ENCODE measurements at regions not wholly inside any gene's neighbourhood (a gene's known extent, or its start where the extent isn't known, plus 50 kb on each side); places are given as distances from the start of the nearest gene placed in this dataset.
A peak's percentile ranks its signal among the peaks of the same experiment; 100 is the strongest.

DNA sequence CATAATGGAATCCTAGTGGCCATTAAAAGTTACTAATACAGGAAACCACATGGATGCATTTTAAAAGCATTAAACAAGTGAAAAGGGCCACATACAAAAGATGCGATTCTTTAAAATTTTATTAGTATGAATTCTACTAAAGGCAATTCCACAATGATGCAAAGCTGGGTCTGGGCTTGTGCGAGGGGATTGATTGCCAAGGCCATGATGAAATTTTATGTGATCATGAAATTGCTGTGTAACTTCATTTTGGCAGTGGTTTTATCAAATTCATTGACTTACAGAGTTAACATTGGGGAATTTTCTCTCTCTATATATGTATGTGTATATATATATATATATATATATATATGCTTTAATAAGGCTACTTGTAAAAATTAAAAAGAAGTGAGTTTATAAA is 1142.5 kb upstream of the IGFBP7 start (continued):
- TF ChIP-seq LARP7 (IDR thresholded peaks at IDR 0.05), result no peak
- TF ChIP-seq MTA3 (IDR thresholded peaks at IDR 0.05; ENCODE audit: borderline replicate concordance, low read length), result no peak
- TF ChIP-seq ATF3 (IDR thresholded peaks at IDR 0.05; ENCODE audit: borderline replicate concordance, extremely low read depth, low read depth, low read length), result no peak
- no peak for TF ChIP-seq SREBF2 (IDR thresholded peaks at IDR 0.05; ENCODE audit: low read length)

DNA sequence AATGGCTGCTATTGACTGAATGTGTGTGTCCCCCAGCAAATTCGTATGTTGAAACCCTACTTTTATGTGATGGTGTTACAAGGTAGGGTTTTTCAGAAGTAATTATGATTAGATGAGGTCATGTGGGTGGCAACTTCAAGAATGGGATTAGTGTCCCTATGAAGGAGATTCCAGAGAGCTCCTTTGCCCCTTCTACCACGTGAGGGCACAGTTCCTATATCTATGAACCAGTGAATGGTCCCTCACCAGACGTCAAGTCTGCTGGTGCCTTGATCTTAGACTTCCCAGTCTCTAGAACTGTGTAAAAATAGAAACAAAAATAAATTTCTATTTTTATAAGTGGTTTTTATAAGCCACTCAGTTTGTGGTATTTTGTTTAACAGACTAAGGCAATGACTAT is 1137.6 kb upstream of the IGFBP7 start:
- intact Hi-C loops (cut with micrococcal nuclease; ENCODE audit: unreplicated experiment) (no loop called here), in situ Hi-C loops (cut with MboI) (no loop called here)
- 9% methylated on average over 3 of the region's 3 CpGs for WGBS (ENCODE audit: insufficient coverage, insufficient replicate concordance, low lambda C conversion rate, missing lambda C conversion rate)
- FAIRE-seq, result no peak
- no peak overlapping the region for H3K4me2 ChIP-seq (ENCODE audit: control insufficient read depth, insufficient read depth)
- no peaks in the 10 kb centered on the region for H4K20me1 ChIP-seq (ENCODE audit: control insufficient read depth, insufficient read depth)
- H3K4me1 ChIP-seq (ENCODE audit: control insufficient read depth, insufficient read depth, low read length), result no peaks in the 10 kb centered on the region
- BruUV-seq (replicated peaks), result no TSS peak
- ATAC-seq, result peak; percentile 31; the same call in 1 of the 3 replicates
- ChIA-PET RAD21 (ENCODE audit: unreplicated experiment) (no interaction called here), SMC1A (ENCODE audit: uncharacterized antibody, unreplicated experiment) (no interaction called here), CTCF (interaction anchor here (1.1 kb wide), 1 partner anchor 11 kb away, joined by 3 read pairs; no protein-coding TSS in a partner anchor), POLR2A (no interaction called here)
- no peaks in the 10 kb centered on the region for H3K36me3 ChIP-seq (ENCODE audit: control insufficient read depth in 2 of 2, insufficient read depth in 2 of 2, low read length in 1 of 2)
- H3K27ac ChIP-seq (ENCODE audit: control insufficient read depth, insufficient read depth), result no peak overlapping the region
- no peak for DNase-seq (ENCODE audit: low read depth, low spot score)
- no peaks in the 10 kb centered on the region for H3K79me2 ChIP-seq (ENCODE audit: control insufficient read depth, insufficient read depth, low read length)
- TF ChIP-seq SIX5 (IDR thresholded peaks at IDR 0.05; ENCODE audit: low read depth, low read length, severe bottlenecking), result no peak
- TF ChIP-seq, protein P1, sequence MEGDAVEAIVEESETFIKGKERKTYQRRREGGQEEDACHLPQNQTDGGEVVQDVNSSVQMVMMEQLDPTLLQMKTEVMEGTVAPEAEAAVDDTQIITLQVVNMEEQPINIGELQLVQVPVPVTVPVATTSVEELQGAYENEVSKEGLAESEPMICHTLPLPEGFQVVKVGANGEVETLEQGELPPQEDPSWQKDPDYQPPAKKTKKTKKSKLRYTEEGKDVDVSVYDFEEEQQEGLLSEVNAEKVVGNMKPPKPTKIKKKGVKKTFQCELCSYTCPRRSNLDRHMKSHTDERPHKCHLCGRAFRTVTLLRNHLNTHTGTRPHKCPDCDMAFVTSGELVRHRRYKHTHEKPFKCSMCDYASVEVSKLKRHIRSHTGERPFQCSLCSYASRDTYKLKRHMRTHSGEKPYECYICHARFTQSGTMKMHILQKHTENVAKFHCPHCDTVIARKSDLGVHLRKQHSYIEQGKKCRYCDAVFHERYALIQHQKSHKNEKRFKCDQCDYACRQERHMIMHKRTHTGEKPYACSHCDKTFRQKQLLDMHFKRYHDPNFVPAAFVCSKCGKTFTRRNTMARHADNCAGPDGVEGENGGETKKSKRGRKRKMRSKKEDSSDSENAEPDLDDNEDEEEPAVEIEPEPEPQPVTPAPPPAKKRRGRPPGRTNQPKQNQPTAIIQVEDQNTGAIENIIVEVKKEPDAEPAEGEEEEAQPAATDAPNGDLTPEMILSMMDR (IDR thresholded peaks at IDR 0.05 in 2 of 3, conservative IDR thresholded peaks at IDR 0.05 in 1 of 3; ENCODE audit: control insufficient read depth in 2 of 3, extremely low read depth in 1 of 3, insufficient read depth in 1 of 3, low read depth in 3 of 3, low read length in 3 of 3), result peak in 1 of 3 experiments; percentile 9; a peak in 2 of 6 replicates
- TF ChIP-seq, protein P2, sequence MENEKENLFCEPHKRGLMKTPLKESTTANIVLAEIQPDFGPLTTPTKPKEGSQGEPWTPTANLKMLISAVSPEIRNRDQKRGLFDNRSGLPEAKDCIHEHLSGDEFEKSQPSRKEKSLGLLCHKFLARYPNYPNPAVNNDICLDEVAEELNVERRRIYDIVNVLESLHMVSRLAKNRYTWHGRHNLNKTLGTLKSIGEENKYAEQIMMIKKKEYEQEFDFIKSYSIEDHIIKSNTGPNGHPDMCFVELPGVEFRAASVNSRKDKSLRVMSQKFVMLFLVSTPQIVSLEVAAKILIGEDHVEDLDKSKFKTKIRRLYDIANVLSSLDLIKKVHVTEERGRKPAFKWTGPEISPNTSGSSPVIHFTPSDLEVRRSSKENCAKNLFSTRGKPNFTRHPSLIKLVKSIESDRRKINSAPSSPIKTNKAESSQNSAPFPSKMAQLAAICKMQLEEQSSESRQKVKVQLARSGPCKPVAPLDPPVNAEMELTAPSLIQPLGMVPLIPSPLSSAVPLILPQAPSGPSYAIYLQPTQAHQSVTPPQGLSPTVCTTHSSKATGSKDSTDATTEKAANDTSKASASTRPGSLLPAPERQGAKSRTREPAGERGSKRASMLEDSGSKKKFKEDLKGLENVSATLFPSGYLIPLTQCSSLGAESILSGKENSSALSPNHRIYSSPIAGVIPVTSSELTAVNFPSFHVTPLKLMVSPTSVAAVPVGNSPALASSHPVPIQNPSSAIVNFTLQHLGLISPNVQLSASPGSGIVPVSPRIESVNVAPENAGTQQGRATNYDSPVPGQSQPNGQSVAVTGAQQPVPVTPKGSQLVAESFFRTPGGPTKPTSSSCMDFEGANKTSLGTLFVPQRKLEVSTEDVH (IDR thresholded peaks at IDR 0.05; ENCODE audit: low read depth, partially characterized antibody), result no peak
- no peaks in the 10 kb centered on the region for H3K9me3 ChIP-seq (replicated peaks; ENCODE audit: control insufficient read depth, insufficient read depth, low read length)
- H3K27me3 ChIP-seq (replicated peaks in 1 of 2; ENCODE audit: control insufficient read depth in 2 of 2, insufficient read depth in 2 of 2, low read length in 1 of 2), result no peaks in the 10 kb centered on the region
- no peak overlapping the region for H3K9ac ChIP-seq (ENCODE audit: control insufficient read depth, insufficient read depth, low read length)
- H3K4me3 ChIP-seq, result no peak overlapping the region
- no peak overlapping the region for H2AFZ ChIP-seq (ENCODE audit: control insufficient read depth, low read depth, low read length)

All from GM12878 (cell line).